ENCODE measurements at regions not wholly inside any gene's neighbourhood (a gene's known extent, or its start where the extent isn't known, plus 50 kb on each side); places are given as distances from the start of the nearest gene placed in this dataset.

GRCh38 chr1:166221316-166221715 is 54.5 kb upstream of the FAM78B start:
- Histone ChIP-seq H3K4me1 (no peaks in the 10 kb centered on the region), H3K36me3 (no peaks in the 10 kb centered on the region), H3K27me3 (no peaks in the 10 kb centered on the region), H3K27ac (no peak overlapping the region), H3K4me3 (no peak overlapping the region), H3K9me3 (peaks cover 0 to 9% of the 10 kb centered on the region in 2 donors)
- intact Hi-C loops (cut with DNase I; ENCODE audit: low total_unique reads) = no loop called here
- in situ Hi-C loops (cut with MboI; ENCODE audit: low pct_ligation_motif_present in 1 of 4, low pct_unique_long_range_greater_than_20kb in 1 of 4, low sequenced_read_pairs in 3 of 4) = no loop called here
- no peak for TF ChIP-seq POLR2AphosphoS5 (IDR thresholded peaks at IDR 0.05)
- no peak for TF ChIP-seq CTCF (IDR thresholded peaks at IDR 0.05)
- no peak for TF ChIP-seq POLR2A (IDR thresholded peaks at IDR 0.05)
- TF ChIP-seq EP300 (IDR thresholded peaks at IDR 0.05; ENCODE audit: low read depth) = no peak
- no peak for DNase-seq
- WGBS, 2 donors (ENCODE audit: low coverage in 1 of 2) = 60 to 73% methylated on average over 1 of the region's 1 CpG

GRCh38 chr1:166233750-166234366 is 67.1 kb upstream of the FAM78B start:
- DNase-seq = no peak
- in situ Hi-C loops (cut with MboI; ENCODE audit: low pct_ligation_motif_present in 1 of 4, low pct_unique_long_range_greater_than_20kb in 1 of 4, low sequenced_read_pairs in 3 of 4) = no loop called here

GRCh38 chr1:166235728-166236127 is 68.9 kb upstream of the FAM78B start:
- no peak for DNase-seq
- H3K36me3 ChIP-seq = no peaks in the 10 kb centered on the region
- H3K27me3 ChIP-seq = no peaks in the 10 kb centered on the region
- H3K4me1 ChIP-seq = no peaks in the 10 kb centered on the region
- H3K27ac ChIP-seq = no peak overlapping the region
- intact Hi-C loops (cut with DNase I; ENCODE audit: low total_unique reads) = no loop called here
- TF ChIP-seq POLR2A (IDR thresholded peaks at IDR 0.05) = no peak
- TF ChIP-seq CTCF (IDR thresholded peaks at IDR 0.05) = no peak
- TF ChIP-seq POLR2AphosphoS5 (IDR thresholded peaks at IDR 0.05) = no peak
- no peak for TF ChIP-seq EP300 (IDR thresholded peaks at IDR 0.05; ENCODE audit: low read depth)
- 67 to 83% methylated on average over 1 to 2 of the region's 2 CpGs for WGBS, 2 donors (ENCODE audit: low coverage in 1 of 2)
- no peaks in the 10 kb centered on the region for H3K9me3 ChIP-seq
- in situ Hi-C loops (cut with MboI; ENCODE audit: low pct_ligation_motif_present in 1 of 4, low pct_unique_long_range_greater_than_20kb in 1 of 4, low sequenced_read_pairs in 3 of 4) = no loop called here
- H3K4me3 ChIP-seq = no peak overlapping the region

More at GRCh38 chr1:166233750-166234366, 67.1 kb upstream of the FAM78B start:
- Histone ChIP-seq H3K4me3 (no peak overlapping the region), H3K36me3 (no peaks in the 10 kb centered on the region), H3K27ac (no peak overlapping the region), H3K27me3 (no peaks in the 10 kb centered on the region), H3K4me1 (no peaks in the 10 kb centered on the region), H3K9me3 (no peaks in the 10 kb centered on the region)
- intact Hi-C loops (cut with DNase I; ENCODE audit: low total_unique reads) = no loop called here
- TF ChIP-seq EP300 (IDR thresholded peaks at IDR 0.05; ENCODE audit: low read depth) (no peak), CTCF (IDR thresholded peaks at IDR 0.05) (no peak), POLR2A (IDR thresholded peaks at IDR 0.05) (no peak), POLR2AphosphoS5 (IDR thresholded peaks at IDR 0.05) (no peak)
- WGBS, 2 donors (ENCODE audit: low coverage in 1 of 2) = 67% methylated on average over 6 of the region's 6 CpGs; no CpG with 5 or more reads in 1 of the 2 donors

GRCh38 chr1:166237675-166238074 is 70.9 kb upstream of the FAM78B start:
- in situ Hi-C loops (cut with MboI; ENCODE audit: low pct_ligation_motif_present in 1 of 4, low pct_unique_long_range_greater_than_20kb in 1 of 4, low sequenced_read_pairs in 3 of 4) = no loop called here

More at GRCh38 chr1:166237675-166238074, 70.9 kb upstream of the FAM78B start:
- Histone ChIP-seq H3K9me3 (no peaks in the 10 kb centered on the region), H3K4me3 (no peak overlapping the region), H3K36me3 (no peaks in the 10 kb centered on the region), H3K27me3 (no peaks in the 10 kb centered on the region), H3K27ac (no peak overlapping the region), H3K4me1 (no peaks in the 10 kb centered on the region)
- 52 to 56% methylated on average over 1 of the region's 1 CpG for WGBS, 2 donors (ENCODE audit: low coverage in 1 of 2)
- no peak for DNase-seq
- TF ChIP-seq POLR2AphosphoS5 (IDR thresholded peaks at IDR 0.05) = no peak
- no peak for TF ChIP-seq CTCF (IDR thresholded peaks at IDR 0.05)
- TF ChIP-seq POLR2A (IDR thresholded peaks at IDR 0.05) = no peak
- no peak for TF ChIP-seq EP300 (IDR thresholded peaks at IDR 0.05; ENCODE audit: low read depth)
- intact Hi-C loops (cut with DNase I; ENCODE audit: low total_unique reads) = no loop called here

Data from transverse colon (tissue), 4 donors.